ENCODE measurements at regions not wholly inside any gene's neighbourhood (a gene's known extent, or its start where the extent isn't known, plus 50 kb on each side); places are given as distances from the start of the nearest gene placed in this dataset.

GRCh38 chr9:86449246-86449645 lies 95.0 kb upstream of the TUT7 start:
- Mint-ChIP-seq H3K36me3 (no peaks in the 10 kb centered on the region), H3K9me3 (no peaks in the 10 kb centered on the region), H3K27ac (no peak overlapping the region)
- ATAC-seq, result no peak
- no peak for DNase-seq (ENCODE audit: low spot score in 2 of 2)

GRCh38 chr9:86445671-86446070 lies 91.5 kb upstream of the TUT7 start:
- ATAC-seq, result no peak
- Mint-ChIP-seq H3K36me3 (no peaks in the 10 kb centered on the region), H3K9me3 (no peaks in the 10 kb centered on the region), H3K27ac (no peak overlapping the region)
- DNase-seq (ENCODE audit: low spot score in 2 of 2), result no peak

- no peaks in the 10 kb centered on the region for H3K9me3 Mint-ChIP-seq
- no peak overlapping the region for H3K27ac Mint-ChIP-seq
- no peak for DNase-seq (ENCODE audit: low spot score in 2 of 2)
- H3K36me3 Mint-ChIP-seq, result no peaks in the 10 kb centered on the region
- no peak for ATAC-seq
These were observed 89.8 kb upstream of the TUT7 start for GRCh38 chr9:86443992-86444391.

GRCh38 chr9:86434039-86434726 lies 80.0 kb upstream of the TUT7 start:
- Mint-ChIP-seq H3K27ac (no peak overlapping the region), H3K36me3 (peaks cover 0 to 5% of the 10 kb centered on the region in 2 donors), H3K9me3 (peaks cover 4 to 8% of the 10 kb centered on the region in 2 donors)
- DNase-seq (ENCODE audit: low spot score in 2 of 2) (no peak), ATAC-seq (no peak)

- H3K27ac Mint-ChIP-seq, result no peak overlapping the region
- DNase-seq (ENCODE audit: low spot score in 2 of 2) (no peak), ATAC-seq (no peak)
- no peaks in the 10 kb centered on the region for H3K9me3 Mint-ChIP-seq
- H3K36me3 Mint-ChIP-seq, result no peaks in the 10 kb centered on the region
These were observed 70.2 kb upstream of the TUT7 start for GRCh38 chr9:86424251-86424891.

GRCh38 chr9:86413971-86414880 lies 60.0 kb upstream of the TUT7 start:
- H3K27ac Mint-ChIP-seq, result no peak overlapping the region
- no peaks in the 10 kb centered on the region for H3K36me3 Mint-ChIP-seq
- ATAC-seq, result no peak
- H3K9me3 Mint-ChIP-seq, result no peaks in the 10 kb centered on the region
- no peak for DNase-seq (ENCODE audit: low spot score in 2 of 2)

- H3K27ac Mint-ChIP-seq, result no peak overlapping the region
- DNase-seq (ENCODE audit: low spot score in 2 of 2) (no peak), ATAC-seq (no peak)
- no peaks in the 10 kb centered on the region for H3K9me3 Mint-ChIP-seq
- no peaks in the 10 kb centered on the region for H3K36me3 Mint-ChIP-seq
These were observed 56.1 kb upstream of the TUT7 start for GRCh38 chr9:86410281-86410680.

- DNase-seq (ENCODE audit: low spot score in 2 of 2) (no peak), ATAC-seq (no peak)
- no peaks in the 10 kb centered on the region for H3K9me3 Mint-ChIP-seq
- H3K27ac Mint-ChIP-seq, result no peak overlapping the region
- no peaks in the 10 kb centered on the region for H3K36me3 Mint-ChIP-seq
These were observed 53.9 kb upstream of the TUT7 start for GRCh38 chr9:86408121-86408520.

- Mint-ChIP-seq H3K36me3 (no peaks in the 10 kb centered on the region), H3K27ac (no peak overlapping the region), H3K9me3 (no peaks in the 10 kb centered on the region)
- DNase-seq (ENCODE audit: low spot score in 2 of 2) (no peak), ATAC-seq (peak; percentile 47 to 65)
These were observed 52.8 kb upstream of the TUT7 start for GRCh38 chr9:86407022-86407421.

- Mint-ChIP-seq H3K36me3 (no peaks in the 10 kb centered on the region), H3K27ac (peak overlapping the region in 1 of 2 donors; percentile 41), H3K9me3 (no peaks in the 10 kb centered on the region)
- no peak for ATAC-seq
- no peak for DNase-seq (ENCODE audit: low spot score in 2 of 2)
These were observed 52.2 kb upstream of the TUT7 start for GRCh38 chr9:86406366-86406765.

- no peak for DNase-seq (ENCODE audit: low spot score in 2 of 2)
- peak overlapping the region in 1 of 2 donors; percentile 41 for H3K27ac Mint-ChIP-seq
- ATAC-seq, result peak; percentile 89 to 91
- H3K9me3 Mint-ChIP-seq, result no peaks in the 10 kb centered on the region
- H3K36me3 Mint-ChIP-seq, result no peaks in the 10 kb centered on the region
These were observed 51.7 kb upstream of the TUT7 start for GRCh38 chr9:86405926-86406325.

GRCh38 chr9:86405086-86405491 lies 50.9 kb upstream of the TUT7 start:
- no peaks in the 10 kb centered on the region for H3K36me3 Mint-ChIP-seq
- DNase-seq (ENCODE audit: low spot score in 2 of 2) (no peak), ATAC-seq (no peak)
- no peaks in the 10 kb centered on the region for H3K9me3 Mint-ChIP-seq
- H3K27ac Mint-ChIP-seq, result no peak overlapping the region
